HG03097 (cell line): ENCODE measurements at regions not wholly inside any gene's neighbourhood (a gene's known extent, or its start where the extent isn't known, plus 50 kb on each side); places are given as distances from the start of the nearest gene placed in this dataset.

Experiments
- ATAC-seq: cut with Tn5 transposase; IDR thresholded peaks from one replicate; pipeline ENCODE4 v1.9.1; 2021; ENCODE audit not compliant: unreplicated experiment, low FRiP score

GRCh38 chr17:12365805-12366204, 299.9 kb upstream of the MYOCD start:
- no peak for ATAC-seq

- no peak for ATAC-seq
These were observed 296.6 kb upstream of the MYOCD start for GRCh38 chr17:12369065-12369464.

- no peak for ATAC-seq
These were observed 289.4 kb upstream of the MYOCD start for GRCh38 chr17:12376276-12376675.

GRCh38 chr17:12386225-12386624, 279.5 kb upstream of the MYOCD start:
- ATAC-seq, result no peak

GRCh38 chr17:12388226-12388625, 277.5 kb upstream of the MYOCD start:
- no peak for ATAC-seq

GRCh38 chr17:12389421-12389820, 276.3 kb upstream of the MYOCD start:
- no peak for ATAC-seq

GRCh38 chr17:12390631-12391030, 275.1 kb upstream of the MYOCD start:
- ATAC-seq, result no peak

- ATAC-seq, result no peak
These were observed 274.2 kb upstream of the MYOCD start for GRCh38 chr17:12391468-12391867.

- ATAC-seq, result no peak
These were observed 269.8 kb upstream of the MYOCD start for GRCh38 chr17:12395733-12396354.

GRCh38 chr17:12398441-12399051, 267.1 kb upstream of the MYOCD start:
- ATAC-seq, result no peak

- no peak for ATAC-seq
These were observed 262.6 kb upstream of the MYOCD start for GRCh38 chr17:12402963-12403622.

- no peak for ATAC-seq
These were observed 261.8 kb upstream of the MYOCD start for GRCh38 chr17:12403881-12404398.

- ATAC-seq, result no peak
These were observed 259.0 kb upstream of the MYOCD start for GRCh38 chr17:12406623-12407215.

- ATAC-seq, result no peak
These were observed 258.0 kb upstream of the MYOCD start for GRCh38 chr17:12407495-12408252.

GRCh38 chr17:12409082-12409481, 256.6 kb upstream of the MYOCD start:
- no peak for ATAC-seq

GRCh38 chr17:12410717-12411116, 255.0 kb upstream of the MYOCD start:
- no peak for ATAC-seq

GRCh38 chr17:12415031-12415430, 250.7 kb upstream of the MYOCD start:
- no peak for ATAC-seq

GRCh38 chr17:12421077-12421476, 244.6 kb upstream of the MYOCD start:
- no peak for ATAC-seq

- no peak for ATAC-seq
These were observed 243.9 kb upstream of the MYOCD start for GRCh38 chr17:12421646-12422306.

GRCh38 chr17:12422651-12423050, 243.0 kb upstream of the MYOCD start:
- ATAC-seq, result no peak
